Esophagus muscularis mucosa (tissue), 4 donors: ENCODE measurements at regions not wholly inside any gene's neighbourhood (a gene's known extent, or its start where the extent isn't known, plus 50 kb on each side); places are given as distances from the start of the nearest gene placed in this dataset.

ENCODE experiments used
- EP300 ChIP-seq: sonication (generic); formaldehyde crosslinking; IDR thresholded peaks from one replicate; pipeline ENCODE4 v1.6.1; 2017; ENCODE audit warnings: antibody characterized with exemption
- POLR2A ChIP-seq: fragments of 450-650 bp; IDR thresholded peaks from one replicate; pipeline ENCODE4 v1.6.1; 2017; ENCODE audit warnings: antibody characterized with exemption, moderate library complexity, mild to moderate bottlenecking, low read depth
- POLR2AphosphoS5 ChIP-seq, 2 donors: sonication (generic); formaldehyde crosslinking; IDR thresholded peaks; one replicate each; pipeline ENCODE4 v1.6.1; 2017; ENCODE audit warnings: antibody characterized with exemption in 2 of 2
- TF ChIP-seq, protein P1 (sequence below), 3 experiments: fragments of 200-600 bp in 2 of 3; fragments of 450-650 bp in 1 of 3; sonication (generic) in 2 of 3; IDR thresholded peaks; one replicate each; pipeline ENCODE4 v1.5.1; 2017 to 2019; ENCODE audit warnings: antibody characterized with exemption in 3 of 3, mild to moderate bottlenecking in 2 of 3, moderate library complexity in 1 of 3

DNA sequence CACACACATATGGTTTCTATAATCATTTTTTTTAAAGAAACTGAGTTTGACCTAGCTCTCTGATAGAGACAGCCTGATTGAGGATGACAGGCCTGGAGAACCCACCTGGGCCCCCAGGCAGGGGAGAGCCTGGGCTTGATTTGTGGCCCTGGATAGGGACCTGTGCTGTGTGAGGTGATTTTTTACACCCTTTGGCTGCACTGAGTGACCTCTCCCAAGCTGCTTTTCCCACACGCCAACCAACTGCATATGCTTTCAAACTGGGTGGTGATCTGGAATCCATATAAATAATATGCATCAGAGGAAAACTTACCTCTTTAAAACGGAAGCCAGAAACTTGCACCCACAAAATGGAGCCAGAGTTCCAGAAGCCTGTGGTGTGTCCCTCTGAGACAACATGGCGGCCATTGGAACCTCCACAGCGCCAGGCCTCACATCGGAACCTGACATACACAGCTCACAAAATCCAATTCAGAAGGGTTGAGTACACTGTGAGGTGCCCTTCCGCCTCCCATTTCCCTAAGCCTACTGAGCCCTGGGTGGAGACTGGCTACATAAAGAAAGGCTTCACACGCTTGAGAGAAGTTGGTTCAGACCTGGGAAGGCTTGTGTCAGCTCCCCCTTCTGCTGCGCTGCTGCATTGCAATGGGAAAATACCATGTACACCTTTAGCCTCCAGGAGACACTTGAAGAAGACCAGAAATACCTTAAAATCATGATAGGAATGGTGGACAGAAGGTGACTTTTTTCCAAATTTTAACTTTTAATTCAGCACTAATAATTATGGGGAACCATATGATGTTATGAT, 160.7 kb downstream of the HHIPL2 start:
- TF ChIP-seq, protein P1, sequence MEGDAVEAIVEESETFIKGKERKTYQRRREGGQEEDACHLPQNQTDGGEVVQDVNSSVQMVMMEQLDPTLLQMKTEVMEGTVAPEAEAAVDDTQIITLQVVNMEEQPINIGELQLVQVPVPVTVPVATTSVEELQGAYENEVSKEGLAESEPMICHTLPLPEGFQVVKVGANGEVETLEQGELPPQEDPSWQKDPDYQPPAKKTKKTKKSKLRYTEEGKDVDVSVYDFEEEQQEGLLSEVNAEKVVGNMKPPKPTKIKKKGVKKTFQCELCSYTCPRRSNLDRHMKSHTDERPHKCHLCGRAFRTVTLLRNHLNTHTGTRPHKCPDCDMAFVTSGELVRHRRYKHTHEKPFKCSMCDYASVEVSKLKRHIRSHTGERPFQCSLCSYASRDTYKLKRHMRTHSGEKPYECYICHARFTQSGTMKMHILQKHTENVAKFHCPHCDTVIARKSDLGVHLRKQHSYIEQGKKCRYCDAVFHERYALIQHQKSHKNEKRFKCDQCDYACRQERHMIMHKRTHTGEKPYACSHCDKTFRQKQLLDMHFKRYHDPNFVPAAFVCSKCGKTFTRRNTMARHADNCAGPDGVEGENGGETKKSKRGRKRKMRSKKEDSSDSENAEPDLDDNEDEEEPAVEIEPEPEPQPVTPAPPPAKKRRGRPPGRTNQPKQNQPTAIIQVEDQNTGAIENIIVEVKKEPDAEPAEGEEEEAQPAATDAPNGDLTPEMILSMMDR (IDR thresholded peaks at IDR 0.05): no peak
- TF ChIP-seq POLR2AphosphoS5 (IDR thresholded peaks at IDR 0.05) (no peak), POLR2A (no peak), EP300 (no peak)
